ENCODE measurements at regions not wholly inside any gene's neighbourhood (a gene's known extent, or its start where the extent isn't known, plus 50 kb on each side); places are given as distances from the start of the nearest gene placed in this dataset.
"Not testable (repeated sequence)": the region's sequence is repeated elsewhere in the genome, so short reads cannot be mapped to it uniquely, and the experiment has no call there.

GRCh38 chr4:189631568-189631916 lies 309.1 kb upstream of the FRG1 start:
- TF ChIP-seq, protein P1, sequence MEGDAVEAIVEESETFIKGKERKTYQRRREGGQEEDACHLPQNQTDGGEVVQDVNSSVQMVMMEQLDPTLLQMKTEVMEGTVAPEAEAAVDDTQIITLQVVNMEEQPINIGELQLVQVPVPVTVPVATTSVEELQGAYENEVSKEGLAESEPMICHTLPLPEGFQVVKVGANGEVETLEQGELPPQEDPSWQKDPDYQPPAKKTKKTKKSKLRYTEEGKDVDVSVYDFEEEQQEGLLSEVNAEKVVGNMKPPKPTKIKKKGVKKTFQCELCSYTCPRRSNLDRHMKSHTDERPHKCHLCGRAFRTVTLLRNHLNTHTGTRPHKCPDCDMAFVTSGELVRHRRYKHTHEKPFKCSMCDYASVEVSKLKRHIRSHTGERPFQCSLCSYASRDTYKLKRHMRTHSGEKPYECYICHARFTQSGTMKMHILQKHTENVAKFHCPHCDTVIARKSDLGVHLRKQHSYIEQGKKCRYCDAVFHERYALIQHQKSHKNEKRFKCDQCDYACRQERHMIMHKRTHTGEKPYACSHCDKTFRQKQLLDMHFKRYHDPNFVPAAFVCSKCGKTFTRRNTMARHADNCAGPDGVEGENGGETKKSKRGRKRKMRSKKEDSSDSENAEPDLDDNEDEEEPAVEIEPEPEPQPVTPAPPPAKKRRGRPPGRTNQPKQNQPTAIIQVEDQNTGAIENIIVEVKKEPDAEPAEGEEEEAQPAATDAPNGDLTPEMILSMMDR (conservative IDR thresholded peaks at IDR 0.05 in 1 of 2, IDR thresholded peaks at IDR 0.05 in 1 of 2; ENCODE audit: low read depth in 1 of 2, low read length in 2 of 2), result not testable (repeated sequence)
- not testable (repeated sequence) for TF ChIP-seq EZH2 (IDR thresholded peaks at IDR 0.05; ENCODE audit: low read length, missing control alignments)

All from fibroblast of lung (primary cell).